ENCODE measurements at regions not wholly inside any gene's neighbourhood (a gene's known extent, or its start where the extent isn't known, plus 50 kb on each side); places are given as distances from the start of the nearest gene placed in this dataset.
"Not testable (repeated sequence)": the region's sequence is repeated elsewhere in the genome, so short reads cannot be mapped to it uniquely, and the experiment has no call there.

GRCh38 chr2:77725045-77725444 lies 202.9 kb upstream of the LRRTM4 start:
- DNase-seq: no peak

- not testable (repeated sequence) for DNase-seq
Observed at GRCh38 chr2:77734662-77735340, 212.6 kb upstream of the LRRTM4 start.

GRCh38 chr2:77737236-77737635 lies 215.1 kb upstream of the LRRTM4 start:
- no peak for DNase-seq

GRCh38 chr2:77746780-77747179 lies 224.6 kb upstream of the LRRTM4 start:
- DNase-seq: no peak

GRCh38 chr2:77753710-77754345 lies 231.7 kb upstream of the LRRTM4 start:
- not testable (repeated sequence) for DNase-seq

- no peak for DNase-seq
Observed at GRCh38 chr2:77767388-77768076, 245.4 kb upstream of the LRRTM4 start.

- no peak for DNase-seq
Observed at GRCh38 chr2:77768508-77768907, 246.3 kb upstream of the LRRTM4 start.

GRCh38 chr2:77778917-77779316 lies 256.7 kb upstream of the LRRTM4 start:
- DNase-seq: no peak

- DNase-seq: not testable (repeated sequence)
Observed at GRCh38 chr2:77793500-77793899, 271.3 kb upstream of the LRRTM4 start.

GRCh38 chr2:77796397-77796796 lies 274.2 kb upstream of the LRRTM4 start:
- no peak for DNase-seq

GRCh38 chr2:77797088-77797487 lies 274.9 kb upstream of the LRRTM4 start:
- DNase-seq: no peak

- no peak for DNase-seq
Observed at GRCh38 chr2:77800410-77800809, 278.2 kb upstream of the LRRTM4 start.

- DNase-seq: no peak
Observed at GRCh38 chr2:77807531-77808215, 285.5 kb upstream of the LRRTM4 start.

GRCh38 chr2:77808599-77808998 lies 286.4 kb upstream of the LRRTM4 start:
- DNase-seq: no peak

- DNase-seq: no peak
Observed at GRCh38 chr2:77813599-77813998, 291.4 kb upstream of the LRRTM4 start.

GRCh38 chr2:77816618-77817017 lies 294.4 kb upstream of the LRRTM4 start:
- no peak for DNase-seq

GRCh38 chr2:77818186-77818585 lies 296.0 kb upstream of the LRRTM4 start:
- DNase-seq: no peak

GRCh38 chr2:77823028-77823427 lies 300.9 kb upstream of the LRRTM4 start:
- no peak for DNase-seq

- no peak for DNase-seq
Observed at GRCh38 chr2:77831060-77831459, 308.9 kb upstream of the LRRTM4 start.

GRCh38 chr2:77831471-77831870 lies 309.3 kb upstream of the LRRTM4 start:
- DNase-seq: no peak

GRCh38 chr2:77831898-77832297 lies 309.7 kb upstream of the LRRTM4 start:
- DNase-seq: no peak

- no peak for DNase-seq
Observed at GRCh38 chr2:77834360-77835002, 312.3 kb upstream of the LRRTM4 start.

GRCh38 chr2:77838441-77838840 lies 316.3 kb upstream of the LRRTM4 start:
- DNase-seq: no peak
